ENCODE measurements at regions not wholly inside any gene's neighbourhood (a gene's known extent, or its start where the extent isn't known, plus 50 kb on each side); places are given as distances from the start of the nearest gene placed in this dataset.

GRCh38 chr10:57948796-57949195 is 318.9 kb downstream of the IPMK start:
- Histone ChIP-seq H3K4me2 (no peak overlapping the region), H3K79me2 (ENCODE audit: insufficient read depth, low read depth) (no peaks in the 10 kb centered on the region), H3K27ac (no peak overlapping the region)

GRCh38 chr10:57946833-57947232 is 320.9 kb downstream of the IPMK start:
- Histone ChIP-seq H3K27me3 (ENCODE audit: insufficient read depth, low read depth) (no peaks in the 10 kb centered on the region), H2AFZ (ENCODE audit: low read depth) (no peak overlapping the region), H3K79me2 (ENCODE audit: insufficient read depth, low read depth) (no peaks in the 10 kb centered on the region), H3K4me1 (ENCODE audit: low read depth, poor library complexity, severe bottlenecking) (peaks cover 28% of the 10 kb centered on the region), H4K20me1 (ENCODE audit: insufficient read depth) (no peaks in the 10 kb centered on the region), H3K36me3 (ENCODE audit: insufficient read depth) (no peaks in the 10 kb centered on the region), H3K4me3 (IDR thresholded peaks at IDR 0.05; ENCODE audit: insufficient read depth, low read depth, low read length) (no peak overlapping the region), H3K4me2 (peak overlapping the region; percentile 44; the same call in 1 of the 2 replicates), H3K27ac (no peak overlapping the region), H3K9ac (no peak overlapping the region)
- no peak for TF ChIP-seq CTCF (conservative IDR thresholded peaks at IDR 0.05; ENCODE audit: low read depth, low read length)

More at GRCh38 chr10:57948796-57949195, 318.9 kb downstream of the IPMK start:
- Histone ChIP-seq H3K27me3 (ENCODE audit: insufficient read depth, low read depth) (no peaks in the 10 kb centered on the region), H4K20me1 (ENCODE audit: insufficient read depth) (no peaks in the 10 kb centered on the region), H2AFZ (ENCODE audit: low read depth) (no peak overlapping the region), H3K4me3 (IDR thresholded peaks at IDR 0.05; ENCODE audit: insufficient read depth, low read depth, low read length) (no peak overlapping the region), H3K9ac (no peak overlapping the region), H3K36me3 (ENCODE audit: insufficient read depth) (no peaks in the 10 kb centered on the region), H3K4me1 (ENCODE audit: low read depth, poor library complexity, severe bottlenecking) (peaks cover 29% of the 10 kb centered on the region)
- TF ChIP-seq CTCF (conservative IDR thresholded peaks at IDR 0.05; ENCODE audit: low read depth, low read length), result no peak

- no peaks in the 10 kb centered on the region for H4K20me1 ChIP-seq (ENCODE audit: insufficient read depth)
- TF ChIP-seq CTCF (conservative IDR thresholded peaks at IDR 0.05; ENCODE audit: low read depth, low read length), result no peak
- no peak overlapping the region for H3K4me2 ChIP-seq
Observed at GRCh38 chr10:57943701-57944100, 324.0 kb downstream of the IPMK start.

GRCh38 chr10:57925045-57925444 is 342.6 kb downstream of the IPMK start:
- Histone ChIP-seq H2AFZ (ENCODE audit: low read depth) (peak overlapping the region; percentile 6; the same call in 1 of the 2 replicates), H3K9ac (peak overlapping the region; percentile 3; the same call in 1 of the 2 replicates), H3K27ac (peak overlapping the region; percentile 62), H3K4me2 (peak overlapping the region; percentile 81), H3K27me3 (ENCODE audit: insufficient read depth, low read depth) (no peaks in the 10 kb centered on the region), H3K4me1 (ENCODE audit: low read depth, poor library complexity, severe bottlenecking) (peaks cover 65% of the 10 kb centered on the region), H3K36me3 (ENCODE audit: insufficient read depth) (no peaks in the 10 kb centered on the region), H3K4me3 (IDR thresholded peaks at IDR 0.05; ENCODE audit: insufficient read depth, low read depth, low read length) (no peak overlapping the region), H3K79me2 (ENCODE audit: insufficient read depth, low read depth) (no peaks in the 10 kb centered on the region), H4K20me1 (ENCODE audit: insufficient read depth) (no peaks in the 10 kb centered on the region)
- no peak for TF ChIP-seq CTCF (conservative IDR thresholded peaks at IDR 0.05; ENCODE audit: low read depth, low read length)

More at GRCh38 chr10:57943701-57944100, 324.0 kb downstream of the IPMK start:
- Histone ChIP-seq H3K4me3 (IDR thresholded peaks at IDR 0.05; ENCODE audit: insufficient read depth, low read depth, low read length) (no peak overlapping the region), H3K27ac (no peak overlapping the region), H3K36me3 (ENCODE audit: insufficient read depth) (no peaks in the 10 kb centered on the region), H3K9ac (no peak overlapping the region), H2AFZ (ENCODE audit: low read depth) (no peak overlapping the region), H3K27me3 (ENCODE audit: insufficient read depth, low read depth) (no peaks in the 10 kb centered on the region), H3K4me1 (ENCODE audit: low read depth, poor library complexity, severe bottlenecking) (peaks cover 18% of the 10 kb centered on the region), H3K79me2 (ENCODE audit: insufficient read depth, low read depth) (no peaks in the 10 kb centered on the region)

Data from KMS-11 (cell line).